ENCODE measurements at regions not wholly inside any gene's neighbourhood (a gene's known extent, or its start where the extent isn't known, plus 50 kb on each side); places are given as distances from the start of the nearest gene placed in this dataset.

- TF ChIP-seq POLR2A (IDR thresholded peaks at IDR 0.05; ENCODE audit: low read depth) (no peak), CTCF (IDR thresholded peaks at IDR 0.05) (no peak), POLR2AphosphoS5 (IDR thresholded peaks at IDR 0.05) (no peak), EP300 (IDR thresholded peaks at IDR 0.05) (no peak)
Measured at GRCh38 chr3:150328654-150329040, 79.5 kb upstream of the TSC22D2 start.
